H1 (cell line): ENCODE measurements at regions not wholly inside any gene's neighbourhood (a gene's known extent, or its start where the extent isn't known, plus 50 kb on each side); places are given as distances from the start of the nearest gene placed in this dataset.

Source experiments
- CTCF ChIA-PET: fragments of 300-600 bp; sonication (Branson Sonifier 250); formaldehyde crosslinking; loops from one replicate; lab custom pipeline; 2021; ENCODE audit not compliant: partially characterized antibody; lab: Charles Lee
- POLR2A ChIA-PET: fragments of 300-600 bp; sonication (Branson Sonifier 250); formaldehyde crosslinking; loops from one replicate; lab custom pipeline; 2021; ENCODE audit warnings: inconsistent platforms; ENCODE audit not compliant: partially characterized antibody; lab: Charles Lee
- DNase-seq, 2 experiments: peaks; one replicate each; pipeline versions ENCODE4 v3.0.0 to v3.0.0-alpha.2; 2010 to 2022; ENCODE audit warnings: low spot score in 2 of 2, low read depth in 1 of 2, mixed read lengths in 1 of 2
- FAIRE-seq: peaks from 2 replicates; lab custom pipeline; 2011; peaks lifted over from hg19 to GRCh38; lab: Jason Lieb, UNC
- H2AFZ ChIP-seq: 2 replicates; pipeline ENCODE4 v1.8.1; 2012; ENCODE audit warnings: low read length, inconsistent platforms
- H2AK5ac ChIP-seq: 2 replicates; pipeline ENCODE4 v1.6.1; 2013; ENCODE audit warnings: low read depth, low read length
- H2BK120ac ChIP-seq: replicated peaks from 2 replicates; pipeline ENCODE3; 2013; ENCODE audit warnings: low read depth, low read length, inconsistent platforms
- H2BK12ac ChIP-seq: 2 replicates; pipeline ENCODE4 v1.6.1; 2013; ENCODE audit warnings: low read depth, low read length
- H2BK15ac ChIP-seq: 2 replicates; pipeline ENCODE4 v1.6.1; 2013; ENCODE audit warnings: low read length
- H2BK20ac ChIP-seq: 2 replicates; pipeline ENCODE4 v1.6.1; 2013; ENCODE audit warnings: low read length
- H2BK5ac ChIP-seq: 2 replicates; pipeline ENCODE4 v1.6.1; 2013; ENCODE audit warnings: low read depth, low read length
- H3K14ac ChIP-seq: 2 replicates; pipeline ENCODE4 v1.6.1; 2013; ENCODE audit warnings: inconsistent platforms; ENCODE audit not compliant: insufficient read length
- H3K18ac ChIP-seq: 2 replicates; pipeline ENCODE4 v1.6.1; 2013; ENCODE audit warnings: low read length; ENCODE audit errors: extremely low read depth
- H3K23ac ChIP-seq: 2 replicates; pipeline ENCODE4 v1.6.1; 2013; ENCODE audit warnings: inconsistent platforms; ENCODE audit not compliant: insufficient read length
- H3K23me2 ChIP-seq: 2 replicates; pipeline ENCODE4 v1.6.1; 2013; ENCODE audit warnings: low read depth, low read length
- H3K27ac ChIP-seq: 2 replicates; pipeline ENCODE4 v1.6.1; 2011; ENCODE audit warnings: low read depth, low read length, inconsistent platforms
- H3K27me3 ChIP-seq, 4 experiments: replicated peaks in 1 of 4; 1 replicate in 1 of 4; 2 replicates in 3 of 4; pipeline versions ENCODE4 v1.6.1 to v1.8.1; 2011 to 2013; ENCODE audit warnings: low read length in 3 of 4, mild to moderate bottlenecking in 3 of 4, inconsistent platforms in 2 of 4, mixed read lengths in 2 of 4, moderate library complexity in 1 of 4; ENCODE audit not compliant: control insufficient read depth in 3 of 4, insufficient read depth in 3 of 4; ENCODE audit errors: extremely low read depth in 1 of 4
- H3K36me3 ChIP-seq, 4 experiments: 2 replicates each; pipeline versions ENCODE4 v1.6.1 to v1.8.1; 2011 to 2013; ENCODE audit warnings: mild to moderate bottlenecking in 4 of 4, low read length in 3 of 4, moderate library complexity in 2 of 4, control low read depth in 1 of 4, inconsistent platforms in 1 of 4; ENCODE audit not compliant: insufficient read depth in 4 of 4, control insufficient read depth in 2 of 4
- H3K4ac ChIP-seq: replicated peaks from 2 replicates; pipeline ENCODE3; 2013; ENCODE audit warnings: low read length, low read depth, mixed read lengths, inconsistent platforms; ENCODE audit not compliant: insufficient read length
- H3K4me1 ChIP-seq, 4 experiments: replicated peaks in 1 of 4; 1 replicate in 1 of 4; 2 replicates in 3 of 4; pipeline versions ENCODE4 v1.6.1 to v1.8.1; 2011 to 2013; ENCODE audit warnings: low read length in 3 of 4, inconsistent platforms in 2 of 4, mixed read lengths in 1 of 4; ENCODE audit not compliant: insufficient read depth in 4 of 4, control insufficient read depth in 3 of 4
- H3K4me2 ChIP-seq, 2 experiments: 2 replicates each; pipeline versions ENCODE4 v1.6.1 to v1.8.1; 2011 to 2013; ENCODE audit warnings: low read depth in 2 of 2, low read length in 2 of 2, control low read depth in 1 of 2, inconsistent platforms in 1 of 2, mild to moderate bottlenecking in 1 of 2; ENCODE audit not compliant: insufficient read depth in 1 of 2
- H3K4me3 ChIP-seq, 4 experiments: fragments of 200-600, 300-600 bp in 1 of 4; sonication (generic), shearing (Covaris generic), sonication (Bioruptor Twin) in 1 of 4; 2 replicates each; pipeline versions ENCODE4 v1.5.1 to v1.8.1; 2011 to 2016; ENCODE audit warnings: low read length in 4 of 4, low read depth in 3 of 4, control low read depth in 2 of 4, inconsistent platforms in 2 of 4, mild to moderate bottlenecking in 2 of 4, mixed read lengths in 1 of 4, moderate library complexity in 1 of 4; ENCODE audit not compliant: insufficient read depth in 2 of 4; ENCODE audit errors: extremely low read depth in 1 of 4
- H3K56ac ChIP-seq: replicated peaks from 2 replicates; pipeline ENCODE3; 2013; ENCODE audit warnings: low read depth, mild to moderate bottlenecking, mixed read lengths, low read length, inconsistent platforms; ENCODE audit not compliant: insufficient read length
- H3K79me1 ChIP-seq: 2 replicates; pipeline ENCODE4 v1.6.1; 2013; ENCODE audit warnings: low read depth, low read length, control low read depth
- H3K79me2 ChIP-seq, 2 experiments: 2 replicates each; pipeline versions ENCODE4 v1.6.1 to v1.8.1; 2012 to 2013; ENCODE audit warnings: low read length in 2 of 2, mild to moderate bottlenecking in 2 of 2, inconsistent platforms in 1 of 2; ENCODE audit not compliant: insufficient read depth in 2 of 2, control insufficient read depth in 1 of 2
- H3K9ac ChIP-seq, 4 experiments: replicated peaks in 1 of 4; 1 replicate in 1 of 4; 2 replicates in 3 of 4; pipeline versions ENCODE4 v1.6.1 to v1.8.1; 2011 to 2013; ENCODE audit warnings: low read depth in 3 of 4, low read length in 3 of 4, control low read depth in 2 of 4, mild to moderate bottlenecking in 2 of 4, moderate library complexity in 2 of 4, inconsistent platforms in 1 of 4; ENCODE audit errors: extremely low read depth in 1 of 4
- H3K9me3 ChIP-seq, 2 experiments: 2 replicates each; pipeline versions ENCODE4 v1.6.1 to v1.8.1; 2012 to 2013; ENCODE audit warnings: mild to moderate bottlenecking in 2 of 2, moderate library complexity in 2 of 2, control low read depth in 1 of 2, inconsistent platforms in 1 of 2, low read depth in 1 of 2, low read length in 1 of 2, mixed read lengths in 1 of 2; ENCODE audit not compliant: insufficient read depth in 2 of 2
- H4K20me1 ChIP-seq, 2 experiments: replicated peaks in 1 of 2; 2 replicates each; pipeline versions ENCODE3 to v1.8.1; 2011 to 2013; ENCODE audit warnings: inconsistent platforms in 2 of 2, low read length in 2 of 2, mild to moderate bottlenecking in 1 of 2; ENCODE audit not compliant: insufficient read depth in 2 of 2, control insufficient read depth in 1 of 2
- H4K5ac ChIP-seq: 2 replicates; pipeline ENCODE4 v1.6.1; 2013; ENCODE audit warnings: low read length, low read depth, mixed read lengths, inconsistent platforms; ENCODE audit not compliant: insufficient read length
- H4K8ac ChIP-seq: 2 replicates; pipeline ENCODE4 v1.8.0; 2013; ENCODE audit warnings: mild to moderate bottlenecking, moderate library complexity, low read length, inconsistent platforms; ENCODE audit not compliant: insufficient read depth; ENCODE audit errors: extremely low read depth
- H4K91ac ChIP-seq: replicated peaks from 2 replicates; pipeline ENCODE3; 2013; ENCODE audit warnings: low read length, mixed read lengths, inconsistent platforms; ENCODE audit not compliant: insufficient read length
- GABPA ChIP-seq: IDR thresholded peaks from 2 replicates; pipeline ENCODE4 v1.6.1; 2011; ENCODE audit warnings: mild to moderate bottlenecking, low read length, moderate library complexity, borderline replicate concordance; ENCODE audit not compliant: insufficient read depth
- HDAC2 ChIP-seq, 2 experiments: fragments of 300-600 bp in 1 of 2; sonication (generic) in 1 of 2; IDR thresholded peaks; 2 replicates each; pipeline ENCODE4 v1.6.1; 2011 to 2012; ENCODE audit warnings: low read depth in 2 of 2, low read length in 2 of 2, mild to moderate bottlenecking in 2 of 2, moderate library complexity in 2 of 2, borderline replicate concordance in 1 of 2, inconsistent platforms in 1 of 2
- YY1 ChIP-seq: IDR thresholded peaks from 2 replicates; pipeline ENCODE4 v1.6.1; 2011; ENCODE audit warnings: low read depth, mild to moderate bottlenecking, low read length
- WGBS, 2 experiments: shearing (Covaris generic) in 1 of 2; methylation state at CpG; one replicate each; pipeline versions ENCODE4 v1.1.6 to v1.1.7; 2013 to 2015; ENCODE audit warnings: low lambda C conversion rate in 2 of 2, mixed read lengths in 2 of 2, inconsistent platforms in 1 of 2, low coverage in 1 of 2, missing lambda C conversion rate in 1 of 2; ENCODE audit not compliant: insufficient replicate concordance in 2 of 2, insufficient coverage in 1 of 2, insufficient read length in 1 of 2; ENCODE audit errors: extremely low coverage in 1 of 2, missing lambda C conversion rate in 1 of 2; 5-methylcytosine and 5-hydroxymethylcytosine counted together

DNA sequence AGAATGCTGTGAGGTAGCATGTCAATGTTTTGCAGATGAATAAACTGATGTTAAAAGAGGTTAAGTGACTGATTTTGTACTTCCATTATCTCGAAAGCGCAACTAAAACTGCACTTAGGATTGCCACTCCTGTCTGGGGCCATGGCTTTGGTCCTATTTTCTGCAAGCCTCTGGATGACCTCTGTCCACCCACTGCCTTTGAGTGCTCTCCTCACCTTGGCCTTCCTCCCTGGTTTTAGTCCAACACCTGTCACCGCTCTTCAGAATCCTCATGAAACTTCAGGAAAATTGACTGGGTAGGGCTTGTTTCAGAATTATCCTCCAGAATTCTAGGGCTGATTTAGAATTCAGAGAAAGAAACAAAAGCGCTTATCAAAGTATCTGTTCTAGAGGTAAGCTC is 51.1 kb upstream of the HNMT start:
- Histone ChIP-seq H3K27ac (no peak overlapping the region), H3K9ac (no peak overlapping the region), H3K23ac (no peak overlapping the region), H2BK20ac (no peak overlapping the region), H4K91ac (no peak overlapping the region), H2AK5ac (no peak overlapping the region), H2BK15ac (no peak overlapping the region), H3K4me2 (no peak overlapping the region), H3K4me3 (no peak overlapping the region), H3K56ac (no peak overlapping the region), H3K79me1 (no peaks in the 10 kb centered on the region), H3K4me1 (no peaks in the 10 kb centered on the region), H3K27me3 (no peaks in the 10 kb centered on the region), H3K14ac (no peak overlapping the region), H2BK5ac (no peak overlapping the region), H2BK12ac (no peak overlapping the region), H3K9me3 (no peaks in the 10 kb centered on the region), H2BK120ac (no peak overlapping the region), H4K8ac (no peak overlapping the region), H3K79me2 (no peaks in the 10 kb centered on the region), H3K23me2 (no peaks in the 10 kb centered on the region), H4K5ac (no peak overlapping the region), H3K4ac (no peak overlapping the region), H4K20me1 (no peaks in the 10 kb centered on the region), H3K18ac (no peak overlapping the region), H2AFZ (no peak overlapping the region), H3K36me3 (no peaks in the 10 kb centered on the region)
- no peak for FAIRE-seq
- WGBS, 2 experiments = 86% methylated on average over 4 of the region's 4 CpGs; no CpG with 5 or more reads in 1 of the 2 experiments
- ChIA-PET CTCF (interaction anchor here (0.8 to 2.0 kb wide), 6 partner anchors 35 to 929 kb away, joined by 3 to 6 read pairs (median 3); no protein-coding TSS in a partner anchor), POLR2A (no interaction called here)
- TF ChIP-seq HDAC2 (IDR thresholded peaks at IDR 0.05; ENCODE audit: borderline replicate concordance in 1 of 2, low read depth in 2 of 2, low read length in 2 of 2) = no peak
- no peak for TF ChIP-seq GABPA
- TF ChIP-seq YY1 = no peak
- no peak for DNase-seq
